ENCODE measurements at regions not wholly inside any gene's neighbourhood (a gene's known extent, or its start where the extent isn't known, plus 50 kb on each side); places are given as distances from the start of the nearest gene placed in this dataset.

GRCh38 chr1:219498666-219499065 is 114.2 kb downstream of the ZC3H11B start:
- H3K4me3 ChIP-seq: no peak overlapping the region
- DNase-seq: no peak
- H3K36me3 ChIP-seq: no peaks in the 10 kb centered on the region
- H3K9me3 ChIP-seq: no peaks in the 10 kb centered on the region
- H3K27me3 ChIP-seq: no peaks in the 10 kb centered on the region

GRCh38 chr1:219495737-219496408 is 117.0 kb downstream of the ZC3H11B start:
- Histone ChIP-seq H3K36me3 (no peaks in the 10 kb centered on the region), H3K27me3 (no peaks in the 10 kb centered on the region), H3K9me3 (no peaks in the 10 kb centered on the region), H3K4me3 (no peak overlapping the region)
- DNase-seq: no peak

- no peaks in the 10 kb centered on the region for H3K9me3 ChIP-seq
- no peak for DNase-seq
- H3K36me3 ChIP-seq: no peaks in the 10 kb centered on the region
These were observed 120.2 kb downstream of the ZC3H11B start for GRCh38 chr1:219492717-219493116.

GRCh38 chr1:219490566-219490965 is 122.3 kb downstream of the ZC3H11B start:
- Histone ChIP-seq H3K4me3 (no peak overlapping the region), H3K36me3 (no peaks in the 10 kb centered on the region), H3K27me3 (no peaks in the 10 kb centered on the region), H3K9me3 (no peaks in the 10 kb centered on the region)
- no peak for DNase-seq

More at GRCh38 chr1:219492717-219493116, 120.2 kb downstream of the ZC3H11B start:
- no peak overlapping the region for H3K4me3 ChIP-seq
- H3K27me3 ChIP-seq: no peaks in the 10 kb centered on the region

- Histone ChIP-seq H3K4me3 (no peak overlapping the region), H3K9me3 (no peaks in the 10 kb centered on the region), H3K36me3 (no peaks in the 10 kb centered on the region), H3K27me3 (no peaks in the 10 kb centered on the region)
- no peak for DNase-seq
These were observed 123.3 kb downstream of the ZC3H11B start for GRCh38 chr1:219489636-219490035.

GRCh38 chr1:219488275-219488674 is 124.6 kb downstream of the ZC3H11B start:
- DNase-seq: no peak
- no peaks in the 10 kb centered on the region for H3K9me3 ChIP-seq
- H3K4me3 ChIP-seq: no peak overlapping the region
- no peaks in the 10 kb centered on the region for H3K27me3 ChIP-seq
- H3K36me3 ChIP-seq: no peaks in the 10 kb centered on the region

GRCh38 chr1:219483530-219483929 is 129.4 kb downstream of the ZC3H11B start:
- H3K4me3 ChIP-seq: no peak overlapping the region
- no peaks in the 10 kb centered on the region for H3K36me3 ChIP-seq
- H3K9me3 ChIP-seq: no peaks in the 10 kb centered on the region

GRCh38 chr1:219480011-219480410 is 132.9 kb downstream of the ZC3H11B start:
- H3K36me3 ChIP-seq: no peaks in the 10 kb centered on the region
- no peaks in the 10 kb centered on the region for H3K9me3 ChIP-seq
- no peaks in the 10 kb centered on the region for H3K27me3 ChIP-seq
- no peak overlapping the region for H3K4me3 ChIP-seq
- no peak for DNase-seq

More at GRCh38 chr1:219483530-219483929, 129.4 kb downstream of the ZC3H11B start:
- H3K27me3 ChIP-seq: no peaks in the 10 kb centered on the region
- DNase-seq: no peak

GRCh38 chr1:219478811-219479210 is 134.1 kb downstream of the ZC3H11B start:
- no peaks in the 10 kb centered on the region for H3K27me3 ChIP-seq
- DNase-seq: no peak
- H3K9me3 ChIP-seq: no peaks in the 10 kb centered on the region
- H3K36me3 ChIP-seq: no peaks in the 10 kb centered on the region
- no peak overlapping the region for H3K4me3 ChIP-seq

GRCh38 chr1:219477861-219478260 is 135.0 kb downstream of the ZC3H11B start:
- no peaks in the 10 kb centered on the region for H3K27me3 ChIP-seq
- no peaks in the 10 kb centered on the region for H3K9me3 ChIP-seq
- H3K4me3 ChIP-seq: no peak overlapping the region
- DNase-seq: no peak
- no peaks in the 10 kb centered on the region for H3K36me3 ChIP-seq

GRCh38 chr1:219476716-219477115 is 136.2 kb downstream of the ZC3H11B start:
- no peaks in the 10 kb centered on the region for H3K36me3 ChIP-seq
- no peaks in the 10 kb centered on the region for H3K27me3 ChIP-seq
- H3K4me3 ChIP-seq: no peak overlapping the region
- no peaks in the 10 kb centered on the region for H3K9me3 ChIP-seq
- no peak for DNase-seq

- Histone ChIP-seq H3K27me3 (no peaks in the 10 kb centered on the region), H3K36me3 (no peaks in the 10 kb centered on the region), H3K4me3 (no peak overlapping the region), H3K9me3 (no peaks in the 10 kb centered on the region)
- no peak for DNase-seq
These were observed 136.8 kb downstream of the ZC3H11B start for GRCh38 chr1:219476116-219476515.

- H3K4me3 ChIP-seq: no peak overlapping the region
- no peaks in the 10 kb centered on the region for H3K27me3 ChIP-seq
- H3K36me3 ChIP-seq: no peaks in the 10 kb centered on the region
- DNase-seq: no peak
- no peaks in the 10 kb centered on the region for H3K9me3 ChIP-seq
These were observed 140.3 kb downstream of the ZC3H11B start for GRCh38 chr1:219472596-219472995.

GRCh38 chr1:219467524-219467923 is 145.4 kb downstream of the ZC3H11B start:
- no peaks in the 10 kb centered on the region for H3K36me3 ChIP-seq
- H3K4me3 ChIP-seq: no peak overlapping the region
- H3K27me3 ChIP-seq: no peaks in the 10 kb centered on the region
- no peaks in the 10 kb centered on the region for H3K9me3 ChIP-seq
- no peak for DNase-seq

GRCh38 chr1:219466766-219467165 is 146.1 kb downstream of the ZC3H11B start:
- Histone ChIP-seq H3K36me3 (no peaks in the 10 kb centered on the region), H3K9me3 (no peaks in the 10 kb centered on the region), H3K27me3 (no peaks in the 10 kb centered on the region), H3K4me3 (no peak overlapping the region)
- no peak for DNase-seq

GRCh38 chr1:219465212-219466093 is 147.5 kb downstream of the ZC3H11B start:
- H3K9me3 ChIP-seq: no peaks in the 10 kb centered on the region
- H3K36me3 ChIP-seq: no peaks in the 10 kb centered on the region
- no peaks in the 10 kb centered on the region for H3K27me3 ChIP-seq
- no peak for DNase-seq
- no peak overlapping the region for H3K4me3 ChIP-seq

GRCh38 chr1:219463636-219464035 is 149.3 kb downstream of the ZC3H11B start:
- no peaks in the 10 kb centered on the region for H3K9me3 ChIP-seq
- no peak for DNase-seq

GRCh38 chr1:219461981-219462400 is 150.9 kb downstream of the ZC3H11B start:
- no peaks in the 10 kb centered on the region for H3K36me3 ChIP-seq
- no peak overlapping the region for H3K4me3 ChIP-seq
- no peak for DNase-seq
- H3K9me3 ChIP-seq: no peaks in the 10 kb centered on the region
- H3K27me3 ChIP-seq: no peaks in the 10 kb centered on the region

More at GRCh38 chr1:219463636-219464035, 149.3 kb downstream of the ZC3H11B start:
- Histone ChIP-seq H3K4me3 (no peak overlapping the region), H3K36me3 (no peaks in the 10 kb centered on the region), H3K27me3 (no peaks in the 10 kb centered on the region)
